ENCODE measurements at regions not wholly inside any gene's neighbourhood (a gene's known extent, or its start where the extent isn't known, plus 50 kb on each side); places are given as distances from the start of the nearest gene placed in this dataset.

DNA sequence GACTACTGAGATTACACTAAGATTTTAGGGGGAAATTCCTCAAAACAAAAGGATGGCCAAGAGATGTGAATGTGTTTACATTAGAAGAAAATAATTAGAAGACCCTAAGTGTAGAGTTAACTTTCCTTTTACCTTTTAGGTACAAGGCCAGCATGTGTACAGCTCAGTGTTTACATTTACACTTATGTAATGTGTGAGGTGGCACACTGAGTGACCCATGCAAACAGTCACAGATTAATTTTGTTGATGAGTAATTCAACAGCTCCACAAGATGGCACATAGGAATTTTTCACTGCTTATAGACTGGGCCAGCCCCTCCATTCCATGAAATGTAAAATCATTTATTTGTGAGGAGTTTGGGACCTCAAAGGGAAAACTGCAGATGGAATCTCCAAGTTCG lies 90.1 kb upstream of the SLC12A2 start:
- intact Hi-C loops (cut with DNase I): no loop called here
- no peak for DNase-seq

DNA sequence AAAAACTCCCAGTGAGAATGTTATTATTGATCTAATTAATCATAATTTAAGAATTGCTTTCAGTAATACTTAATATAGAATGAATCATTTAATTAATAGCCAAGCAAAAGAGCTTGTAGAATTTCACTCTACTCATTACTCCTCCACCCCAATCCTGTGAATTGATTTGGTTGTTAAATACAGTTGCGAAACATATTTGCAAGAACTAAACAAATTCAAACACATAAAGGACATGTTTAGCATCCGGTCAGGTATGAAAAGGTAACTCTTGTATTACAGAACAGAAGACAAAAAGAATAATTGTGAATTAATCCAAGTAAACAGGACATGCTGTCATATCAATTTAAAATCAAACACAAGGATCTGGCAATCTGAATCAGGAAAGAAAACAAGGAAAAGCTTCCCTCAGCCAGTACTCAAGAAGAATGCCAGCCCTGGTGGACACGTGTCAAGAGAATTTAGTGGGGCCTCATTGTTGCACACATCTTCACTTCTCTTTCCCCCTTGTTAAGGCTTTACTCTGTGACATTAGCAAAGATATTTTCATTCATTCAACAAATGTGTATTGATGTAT lies 89.4 kb upstream of the SLC12A2 start:
- no peak for DNase-seq
- intact Hi-C loops (cut with DNase I): no loop called here

DNA sequence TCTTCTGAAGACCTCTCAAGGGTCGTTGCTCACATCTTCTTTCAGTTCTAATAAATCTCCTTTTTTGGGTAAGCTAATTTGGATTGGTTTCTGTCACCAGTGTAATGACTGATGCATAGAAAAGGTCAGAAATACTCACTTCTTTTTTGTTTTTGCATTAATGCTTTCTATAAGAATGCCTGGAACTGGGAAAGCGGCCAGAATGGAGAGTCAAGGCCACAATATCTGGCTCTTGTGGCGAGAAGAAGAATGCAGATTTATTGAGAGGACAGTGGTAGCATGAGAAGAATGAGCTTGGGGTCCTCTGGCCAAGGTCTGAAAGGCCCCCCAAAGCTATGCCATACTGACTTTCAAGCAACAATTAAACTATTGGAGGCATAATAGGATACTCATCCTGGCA lies 88.0 kb upstream of the SLC12A2 start:
- DNase-seq: no peak
- intact Hi-C loops (cut with DNase I): no loop called here

DNA sequence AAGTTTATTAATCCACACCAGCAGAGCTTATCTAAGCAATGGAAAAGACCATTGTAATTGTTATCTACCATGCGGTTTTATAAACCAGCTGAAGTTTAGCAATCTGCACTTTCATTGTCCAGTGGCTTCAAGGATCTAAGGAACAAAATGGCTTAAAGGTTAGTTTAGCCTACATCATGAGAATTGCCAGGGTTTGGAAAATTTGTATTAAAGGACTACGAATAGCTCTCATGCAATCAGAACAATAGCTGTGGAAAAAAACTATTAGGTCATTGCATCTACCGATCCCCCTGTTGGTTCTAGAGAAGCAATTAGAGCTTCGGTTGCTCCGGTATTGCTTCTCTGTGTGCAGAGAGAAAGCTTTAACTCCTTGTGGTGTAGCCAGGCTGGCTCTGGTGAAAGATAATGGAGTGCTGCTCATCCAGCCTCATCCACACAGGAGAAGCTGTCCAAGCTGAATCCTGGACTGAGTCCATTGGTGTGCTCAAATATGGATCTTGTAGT lies 86.3 kb upstream of the SLC12A2 start:
- peak in 1 of 10 donors; percentile 16 for DNase-seq
- intact Hi-C loops (cut with DNase I): no loop called here

DNA sequence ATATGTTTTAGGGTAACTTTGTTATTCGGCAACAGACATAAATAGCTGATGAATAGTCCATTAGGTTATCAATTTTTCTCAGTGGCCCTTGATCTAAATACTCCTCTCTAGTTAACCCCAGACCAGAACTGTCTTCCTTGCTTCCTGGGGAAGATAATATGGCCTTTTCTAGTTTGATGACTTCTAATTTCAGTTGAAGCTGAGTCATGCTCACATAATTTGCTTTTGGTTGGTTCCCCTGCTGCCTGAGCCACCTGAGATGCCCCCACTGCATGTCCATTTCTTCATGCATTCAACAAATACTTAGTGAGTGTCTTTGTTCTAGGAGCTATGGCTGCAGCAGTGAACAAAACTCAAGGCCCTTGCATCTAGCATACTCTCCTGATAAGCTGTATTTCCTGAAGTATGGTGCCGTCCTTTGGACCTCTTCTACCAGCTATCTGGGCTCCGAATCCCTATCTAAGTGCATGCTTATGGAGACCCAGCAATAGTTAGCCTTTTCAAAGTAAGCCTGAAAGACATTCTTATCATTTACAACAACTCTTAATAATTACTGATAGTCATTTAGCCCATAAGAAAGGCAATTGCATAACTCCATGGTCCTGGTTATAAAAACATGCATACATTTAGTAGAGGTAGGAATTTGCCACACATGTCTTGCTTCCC lies 84.5 kb upstream of the SLC12A2 start:
- intact Hi-C loops (cut with DNase I): no loop called here
- no peak for DNase-seq

DNA sequence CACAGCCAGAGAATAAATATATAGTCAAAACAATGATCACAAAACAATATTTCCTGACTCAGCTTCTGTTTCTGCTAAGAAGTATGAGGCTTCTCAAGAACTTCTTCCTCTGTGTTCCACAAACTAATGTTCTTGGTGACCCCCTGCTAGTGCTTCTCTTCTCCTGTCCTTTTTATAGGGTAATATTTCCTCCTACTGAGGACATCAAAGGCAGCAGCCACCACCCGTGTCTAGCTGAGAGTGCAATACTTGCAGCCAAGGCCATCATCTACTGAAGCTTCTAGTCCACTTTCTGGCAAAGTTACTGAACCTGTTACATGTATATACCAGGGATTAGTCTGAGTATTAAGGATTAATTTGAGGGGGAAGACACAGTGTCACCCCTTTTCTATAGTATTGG lies 83.7 kb upstream of the SLC12A2 start:
- intact Hi-C loops (cut with DNase I): no loop called here
- DNase-seq: no peak

DNA sequence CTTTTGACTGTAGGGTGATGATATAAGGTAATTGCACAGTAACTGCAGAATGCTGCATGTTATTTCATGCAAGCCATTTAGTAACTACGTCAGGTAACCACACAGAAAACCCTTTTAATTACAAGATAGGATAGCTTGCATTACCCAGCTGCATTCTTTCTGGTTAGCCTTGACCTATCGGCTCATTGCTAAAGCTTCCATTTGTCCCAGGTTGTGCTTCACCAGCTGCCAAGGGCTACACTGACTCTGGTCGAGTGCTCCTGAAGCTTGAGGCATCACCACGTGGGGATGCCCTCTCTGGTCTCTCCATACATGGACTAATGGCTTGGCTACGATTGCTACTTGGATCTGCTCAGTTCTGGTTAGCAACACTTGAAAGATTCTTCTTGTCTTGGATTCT lies 81.1 kb upstream of the SLC12A2 start:
- DNase-seq: peak in 1 of 10 donors; percentile 65
- intact Hi-C loops (cut with DNase I): no loop called here

DNA sequence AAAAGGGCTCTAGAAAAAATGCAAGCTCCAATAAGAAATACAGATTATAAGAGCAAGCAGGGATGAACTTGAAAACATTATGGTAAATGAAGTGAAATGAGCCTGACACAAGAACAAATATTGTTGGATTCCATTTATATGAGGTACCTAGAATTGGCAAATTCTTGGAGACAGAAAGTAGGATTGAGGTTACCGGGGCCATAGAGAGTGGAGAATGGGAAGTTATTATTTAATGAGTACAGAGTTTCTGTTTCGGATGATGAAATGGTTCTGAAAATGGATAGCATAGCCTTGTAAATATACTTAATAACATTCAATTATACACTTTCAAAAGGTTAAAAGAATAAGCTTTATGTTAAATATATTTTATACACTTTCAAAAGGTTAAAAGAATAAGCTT lies 75.6 kb upstream of the SLC12A2 start:
- intact Hi-C loops (cut with DNase I): no loop called here
- no peak for DNase-seq

DNA sequence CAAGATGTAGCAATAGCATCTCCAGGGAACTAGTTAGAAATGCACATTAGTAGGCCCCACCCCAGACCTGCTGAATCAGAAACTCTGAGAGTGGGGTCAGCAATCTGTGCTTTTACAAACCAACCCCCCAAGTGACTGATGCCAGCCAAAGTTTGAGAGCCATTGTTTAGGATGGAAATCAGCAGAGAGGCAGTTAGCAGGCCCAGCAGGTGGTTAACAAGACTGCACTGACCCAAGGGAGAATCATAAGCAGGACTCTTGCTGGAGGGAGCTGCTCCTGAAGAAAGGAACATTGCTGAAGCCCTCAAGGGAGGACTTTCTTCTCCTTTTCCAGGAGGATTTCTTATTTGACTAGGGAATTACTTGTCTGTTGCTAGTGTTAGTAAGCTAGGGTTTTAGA lies 74.2 kb upstream of the SLC12A2 start:
- intact Hi-C loops (cut with DNase I): no loop called here
- DNase-seq: no peak

DNA sequence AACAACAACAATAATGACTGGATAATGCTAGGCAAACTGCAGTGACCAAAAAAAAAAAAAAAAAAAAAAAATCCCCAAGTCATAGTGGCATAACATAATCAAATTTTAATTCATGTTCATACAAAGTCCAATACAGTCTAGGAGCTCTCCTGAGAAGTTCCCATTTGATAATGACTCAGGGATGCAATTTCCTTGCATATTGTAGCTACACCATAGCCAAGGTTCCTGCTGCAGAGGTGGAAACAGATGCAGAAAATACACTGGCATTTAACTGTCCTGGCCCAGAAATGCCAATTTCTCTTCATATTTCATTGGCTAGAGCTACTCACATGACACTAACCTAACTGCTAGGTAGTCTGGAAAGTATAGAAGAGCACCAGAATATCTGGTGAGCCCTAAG lies 72.2 kb upstream of the SLC12A2 start:
- intact Hi-C loops (cut with DNase I): no loop called here
- DNase-seq: no peak

DNA sequence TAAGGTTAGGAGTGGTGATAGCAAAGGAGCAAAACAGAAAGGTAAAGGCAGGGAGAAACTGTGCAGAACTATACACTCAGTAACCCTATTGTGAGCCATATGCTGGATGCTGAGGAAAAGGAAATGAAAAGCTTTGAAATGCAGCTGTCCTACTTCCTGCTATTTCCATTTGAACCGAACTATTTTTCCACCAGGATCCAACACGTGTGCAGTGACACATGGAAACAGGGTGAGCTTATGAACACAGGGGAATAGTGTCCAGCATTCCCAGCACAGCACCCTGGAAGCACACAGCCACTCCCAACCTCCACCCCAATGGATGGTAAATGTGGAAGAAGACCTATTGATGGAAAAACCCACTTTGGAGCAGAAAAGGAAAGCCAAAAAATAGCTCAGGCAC lies 69.0 kb upstream of the SLC12A2 start:
- intact Hi-C loops (cut with DNase I): no loop called here
- no peak for DNase-seq

DNA sequence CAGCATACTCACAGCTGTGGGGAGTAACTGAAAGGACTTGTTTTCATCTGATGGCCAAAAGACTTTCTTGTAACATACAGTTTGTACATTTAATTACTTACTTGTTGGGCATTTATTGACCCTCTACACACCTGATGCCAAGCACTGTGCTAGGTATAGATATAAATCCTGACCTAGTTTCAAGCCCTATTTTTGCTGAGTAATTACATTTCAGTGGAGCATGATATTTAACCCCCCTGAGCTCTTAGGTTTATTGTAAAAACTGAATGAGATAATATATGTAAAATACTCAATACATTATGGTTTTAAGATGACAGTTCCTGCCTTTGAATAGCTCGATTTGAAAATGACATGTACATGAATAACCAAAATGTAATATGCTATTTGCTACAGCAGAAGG lies 68.1 kb upstream of the SLC12A2 start:
- no peak for DNase-seq
- intact Hi-C loops (cut with DNase I): no loop called here

DNA sequence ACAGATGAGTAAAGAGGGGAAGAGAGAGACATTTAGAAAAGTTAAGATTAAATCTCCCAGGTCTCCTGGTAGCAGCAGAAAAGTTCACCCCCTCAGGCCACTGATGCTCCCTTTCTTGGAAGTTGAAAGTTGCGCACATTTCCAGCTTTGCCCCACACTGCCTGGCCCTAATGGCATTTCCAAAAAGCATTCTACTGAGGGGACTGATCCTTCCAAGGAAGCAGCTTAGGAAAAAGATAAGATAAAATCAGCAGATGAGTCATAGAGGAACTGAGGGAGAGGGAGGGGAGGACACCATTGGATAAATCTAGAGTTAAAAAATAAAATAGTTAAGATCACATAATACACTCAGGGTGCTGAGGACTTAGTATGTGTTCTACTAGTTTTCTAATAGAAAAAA lies 67.6 kb upstream of the SLC12A2 start:
- intact Hi-C loops (cut with DNase I): no loop called here
- DNase-seq: no peak

DNA sequence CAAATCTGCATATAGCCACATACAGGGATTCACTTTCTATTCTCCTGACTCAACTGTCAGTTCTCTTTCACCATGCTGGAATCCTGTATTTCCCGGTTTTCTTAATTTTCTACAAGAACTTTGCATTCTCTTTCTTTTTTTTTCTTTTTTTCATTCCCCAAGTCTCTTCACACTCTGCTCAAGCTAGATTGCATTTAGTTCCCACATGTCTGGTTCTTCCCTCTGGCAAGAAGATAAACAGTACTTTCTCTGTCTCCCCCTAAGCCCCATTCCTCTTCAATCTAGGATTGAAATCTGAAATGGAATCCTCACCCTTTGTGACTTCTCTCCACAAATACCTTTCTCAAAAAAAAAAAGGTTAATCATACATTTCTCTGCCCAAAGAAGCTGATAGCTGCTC lies 64.2 kb upstream of the SLC12A2 start:
- no peak for DNase-seq
- intact Hi-C loops (cut with DNase I): no loop called here

DNA sequence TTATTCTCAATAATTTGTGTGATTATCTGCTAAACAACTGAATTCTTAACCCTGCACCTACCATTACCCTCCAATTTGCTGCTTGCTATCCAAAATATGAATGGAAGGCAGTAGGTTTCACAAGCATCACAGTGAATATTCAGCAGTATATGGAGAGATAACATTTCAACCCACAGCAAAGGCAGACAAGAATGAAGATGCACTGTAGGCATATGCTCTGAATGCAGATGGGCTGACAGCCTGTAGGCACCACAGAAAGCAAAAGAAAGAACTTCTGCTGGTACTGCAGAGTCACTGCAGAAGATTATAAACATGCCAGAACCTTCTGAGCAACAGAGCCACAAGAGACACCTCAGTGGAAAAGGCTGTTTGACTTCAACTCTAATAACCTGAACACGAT lies 63.6 kb upstream of the SLC12A2 start:
- intact Hi-C loops (cut with DNase I): no loop called here
- DNase-seq: no peak

DNA sequence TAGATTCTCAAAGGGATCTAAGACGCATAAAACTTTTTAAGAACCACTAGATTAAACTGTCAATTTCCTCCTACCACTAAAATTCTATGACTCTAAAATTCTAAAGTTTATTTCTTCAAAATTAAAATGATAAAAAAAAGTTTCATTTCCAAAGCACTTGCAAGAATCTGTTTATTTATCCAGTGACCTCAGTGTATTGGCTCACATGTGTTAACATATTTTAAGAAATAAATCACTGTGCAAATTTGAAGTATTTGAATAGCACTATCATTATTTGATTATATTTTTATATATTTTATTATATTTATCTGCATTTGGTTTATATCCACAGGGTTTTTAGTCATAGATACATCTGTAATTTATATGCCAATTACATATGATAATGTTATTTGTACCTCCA lies 62.2 kb upstream of the SLC12A2 start:
- intact Hi-C loops (cut with DNase I): no loop called here
- no peak for DNase-seq
